LNCAP (cell line): ENCODE measurements at regions not wholly inside any gene's neighbourhood (a gene's known extent, or its start where the extent isn't known, plus 50 kb on each side); places are given as distances from the start of the nearest gene placed in this dataset.

Source experiments
- TF ChIP-seq, protein P1 (sequence below): fragments of 450-650 bp; IDR thresholded peaks from 2 replicates; pipeline ENCODE4 v1.5.1; 2017; ENCODE audit warnings: mild to moderate bottlenecking

GRCh38 chr9:74322661-74323314 lies 174.3 kb upstream of the RORB start:
- TF ChIP-seq, protein P1, sequence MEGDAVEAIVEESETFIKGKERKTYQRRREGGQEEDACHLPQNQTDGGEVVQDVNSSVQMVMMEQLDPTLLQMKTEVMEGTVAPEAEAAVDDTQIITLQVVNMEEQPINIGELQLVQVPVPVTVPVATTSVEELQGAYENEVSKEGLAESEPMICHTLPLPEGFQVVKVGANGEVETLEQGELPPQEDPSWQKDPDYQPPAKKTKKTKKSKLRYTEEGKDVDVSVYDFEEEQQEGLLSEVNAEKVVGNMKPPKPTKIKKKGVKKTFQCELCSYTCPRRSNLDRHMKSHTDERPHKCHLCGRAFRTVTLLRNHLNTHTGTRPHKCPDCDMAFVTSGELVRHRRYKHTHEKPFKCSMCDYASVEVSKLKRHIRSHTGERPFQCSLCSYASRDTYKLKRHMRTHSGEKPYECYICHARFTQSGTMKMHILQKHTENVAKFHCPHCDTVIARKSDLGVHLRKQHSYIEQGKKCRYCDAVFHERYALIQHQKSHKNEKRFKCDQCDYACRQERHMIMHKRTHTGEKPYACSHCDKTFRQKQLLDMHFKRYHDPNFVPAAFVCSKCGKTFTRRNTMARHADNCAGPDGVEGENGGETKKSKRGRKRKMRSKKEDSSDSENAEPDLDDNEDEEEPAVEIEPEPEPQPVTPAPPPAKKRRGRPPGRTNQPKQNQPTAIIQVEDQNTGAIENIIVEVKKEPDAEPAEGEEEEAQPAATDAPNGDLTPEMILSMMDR = no peak

- TF ChIP-seq, protein P1 = no peak
These were observed 166.5 kb upstream of the RORB start for GRCh38 chr9:74330487-74331214.

DNA sequence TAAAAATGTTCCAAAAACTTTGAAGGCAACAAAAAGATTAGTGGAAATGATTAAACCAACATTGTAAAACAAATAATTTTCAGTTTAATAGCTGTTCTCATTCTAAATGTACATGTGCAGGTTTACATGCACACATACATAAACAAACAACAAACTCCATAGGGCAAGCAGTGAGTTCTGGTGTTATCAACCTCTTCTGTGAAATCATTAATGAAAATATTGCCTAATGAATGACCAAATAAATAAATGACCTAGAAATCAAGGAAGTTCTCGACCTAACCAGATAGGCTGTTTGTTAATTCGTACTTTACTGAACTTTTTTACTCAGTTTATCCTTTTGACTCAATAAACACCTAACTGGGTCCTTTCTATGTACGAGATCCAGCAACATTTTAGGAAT lies 165.5 kb upstream of the RORB start:
- TF ChIP-seq, protein P1 = no peak

GRCh38 chr9:74333384-74334032 lies 163.6 kb upstream of the RORB start:
- TF ChIP-seq, protein P1 = no peak

DNA sequence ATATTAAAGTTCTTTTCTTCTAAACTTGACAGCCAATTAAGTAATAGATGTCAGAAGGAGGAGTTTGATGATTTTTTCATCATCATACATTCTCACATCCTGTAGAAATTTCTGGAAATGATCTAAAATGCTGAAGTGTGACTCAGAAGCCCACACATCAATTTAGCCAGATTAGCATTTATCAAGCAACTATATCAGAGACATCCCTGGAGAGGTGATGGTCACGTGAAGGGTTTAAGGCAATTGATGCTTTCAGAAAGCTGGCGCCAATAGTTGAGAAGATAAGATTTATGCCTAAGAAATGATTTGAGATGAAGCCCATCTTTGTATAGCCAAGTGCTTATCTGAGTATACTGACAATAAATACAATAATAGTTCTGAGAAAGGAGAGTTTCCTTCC lies 162.9 kb upstream of the RORB start:
- TF ChIP-seq, protein P1 = no peak

- TF ChIP-seq, protein P1 = no peak
These were observed 161.0 kb upstream of the RORB start for GRCh38 chr9:74336161-74336560.

GRCh38 chr9:74348777-74349176 lies 148.4 kb upstream of the RORB start:
- TF ChIP-seq, protein P1 = no peak
